Hepatocyte (in vitro differentiated cells): ENCODE measurements at regions not wholly inside any gene's neighbourhood (a gene's known extent, or its start where the extent isn't known, plus 50 kb on each side); places are given as distances from the start of the nearest gene placed in this dataset.

Experiments
- CTCF ChIP-seq: fragments of 200-600 bp; sonication (generic); IDR thresholded peaks from 2 replicates; pipeline ENCODE4 v1.5.1; 2016; ENCODE audit warnings: antibody characterized with exemption, mild to moderate bottlenecking; ENCODE audit not compliant: poor library complexity
- EZH2 ChIP-seq: fragments of 200-600 bp; sonication (generic); IDR thresholded peaks from 2 replicates; pipeline ENCODE4 v1.6.1; 2016; ENCODE audit warnings: antibody characterized with exemption, mild to moderate bottlenecking, borderline replicate concordance
- EZH2phosphoT487 ChIP-seq: fragments of 200-600 bp; sonication (generic); IDR thresholded peaks from one replicate; pipeline ENCODE4 v1.6.1; 2018; ENCODE audit warnings: antibody characterized with exemption, mild to moderate bottlenecking, low read depth, moderate library complexity; ENCODE audit not compliant: unreplicated experiment, severe bottlenecking

- TF ChIP-seq CTCF = no peak
- no peak for TF ChIP-seq EZH2
- no peak for TF ChIP-seq EZH2phosphoT487
Measured at GRCh38 chr6:121917834-121918559, 481.5 kb upstream of the HSF2 start.
